ENCODE measurements at regions not wholly inside any gene's neighbourhood (a gene's known extent, or its start where the extent isn't known, plus 50 kb on each side); places are given as distances from the start of the nearest gene placed in this dataset.

DNA sequence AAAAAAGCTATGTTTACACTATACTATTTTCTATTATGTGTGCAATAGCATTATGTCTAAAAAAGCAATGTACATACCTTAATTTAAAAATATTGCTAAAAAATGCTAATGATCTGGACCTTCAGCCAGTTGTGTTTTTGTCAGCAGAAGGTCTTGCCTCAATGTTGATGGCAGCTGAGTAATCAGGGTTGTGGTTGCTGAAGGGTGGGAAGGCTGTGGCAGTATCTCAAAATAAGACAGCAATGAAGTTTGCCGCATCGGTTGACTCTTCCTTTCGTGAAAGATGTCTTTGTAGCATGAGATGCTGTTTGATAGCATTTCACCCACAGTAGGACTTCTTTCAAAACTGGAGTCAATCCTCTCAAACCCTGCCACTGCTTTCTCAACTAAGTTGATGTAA is 134.7 kb upstream of the CDYL start:
- Histone ChIP-seq H3K4me3 (no peak overlapping the region), H3K36me3 (replicated peaks in 1 of 2) (no peaks in the 10 kb centered on the region), H3K27me3 (no peaks in the 10 kb centered on the region), H3K27ac (no peak overlapping the region), H3K9me3 (replicated peaks in 1 of 3) (no peaks in the 10 kb centered on the region), H3K4me1 (replicated peaks in 1 of 2) (no peaks in the 10 kb centered on the region)
- no peak for TF ChIP-seq POLR2A (IDR thresholded peaks at IDR 0.05)
- TF ChIP-seq, protein P1, sequence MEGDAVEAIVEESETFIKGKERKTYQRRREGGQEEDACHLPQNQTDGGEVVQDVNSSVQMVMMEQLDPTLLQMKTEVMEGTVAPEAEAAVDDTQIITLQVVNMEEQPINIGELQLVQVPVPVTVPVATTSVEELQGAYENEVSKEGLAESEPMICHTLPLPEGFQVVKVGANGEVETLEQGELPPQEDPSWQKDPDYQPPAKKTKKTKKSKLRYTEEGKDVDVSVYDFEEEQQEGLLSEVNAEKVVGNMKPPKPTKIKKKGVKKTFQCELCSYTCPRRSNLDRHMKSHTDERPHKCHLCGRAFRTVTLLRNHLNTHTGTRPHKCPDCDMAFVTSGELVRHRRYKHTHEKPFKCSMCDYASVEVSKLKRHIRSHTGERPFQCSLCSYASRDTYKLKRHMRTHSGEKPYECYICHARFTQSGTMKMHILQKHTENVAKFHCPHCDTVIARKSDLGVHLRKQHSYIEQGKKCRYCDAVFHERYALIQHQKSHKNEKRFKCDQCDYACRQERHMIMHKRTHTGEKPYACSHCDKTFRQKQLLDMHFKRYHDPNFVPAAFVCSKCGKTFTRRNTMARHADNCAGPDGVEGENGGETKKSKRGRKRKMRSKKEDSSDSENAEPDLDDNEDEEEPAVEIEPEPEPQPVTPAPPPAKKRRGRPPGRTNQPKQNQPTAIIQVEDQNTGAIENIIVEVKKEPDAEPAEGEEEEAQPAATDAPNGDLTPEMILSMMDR (IDR thresholded peaks at IDR 0.05), result no peak
- 91 to 100% (median 93%) methylated on average over 3 of the region's 3 CpGs for WGBS, 4 donors
- intact Hi-C loops (cut with DNase I), result no loop called here
- no peak for DNase-seq

DNA sequence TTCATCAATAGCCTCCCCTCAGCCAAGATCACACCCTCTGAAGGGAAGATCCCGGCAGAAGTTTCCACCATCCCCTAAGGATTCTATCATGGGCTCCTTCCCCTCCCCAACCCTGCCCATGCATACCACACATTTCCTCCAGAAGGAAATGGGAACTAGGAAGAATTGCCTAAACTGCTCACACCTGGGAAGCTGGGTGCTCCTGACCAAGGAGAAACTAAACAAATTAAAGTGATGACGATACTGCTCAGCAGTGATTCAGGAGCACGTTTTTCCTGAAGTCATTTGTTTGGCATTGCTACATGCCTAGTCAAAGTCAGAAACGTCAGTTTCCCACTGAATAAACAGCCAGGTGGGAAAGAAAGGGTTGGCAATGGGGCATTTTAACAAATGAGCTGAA is 136.1 kb upstream of the CDYL start:
- Histone ChIP-seq H3K27me3 (no peaks in the 10 kb centered on the region), H3K36me3 (replicated peaks in 1 of 2) (no peaks in the 10 kb centered on the region), H3K4me3 (no peak overlapping the region), H3K9me3 (replicated peaks in 1 of 3) (no peaks in the 10 kb centered on the region), H3K4me1 (replicated peaks in 1 of 2) (no peaks in the 10 kb centered on the region), H3K27ac (no peak overlapping the region)
- DNase-seq, result no peak
- TF ChIP-seq, protein P1 (IDR thresholded peaks at IDR 0.05), result no peak
- no peak for TF ChIP-seq POLR2A (IDR thresholded peaks at IDR 0.05)
- WGBS, 4 donors, result 44 to 65% (median 48%) methylated on average over 4 of the region's 4 CpGs
- intact Hi-C loops (cut with DNase I), result no loop called here

DNA sequence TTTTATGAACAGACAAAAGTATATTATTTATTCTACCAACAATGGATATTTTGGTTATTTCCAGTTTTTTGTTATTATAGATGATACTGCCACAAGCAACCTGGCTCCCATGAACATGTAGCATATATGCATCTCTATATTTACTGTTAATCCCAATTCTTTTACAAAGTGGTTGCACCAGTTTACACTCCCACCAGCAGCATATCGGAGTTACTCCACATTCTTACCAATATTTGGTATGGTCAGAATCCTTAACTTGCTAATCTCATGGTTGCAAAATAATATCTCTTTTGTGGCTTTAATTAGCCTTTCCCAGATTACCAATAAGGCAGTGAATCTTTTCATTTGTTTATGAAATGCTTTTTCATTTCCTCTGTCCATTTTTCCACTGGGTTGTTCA is 137.6 kb upstream of the CDYL start:
- DNase-seq, result no peak
- Histone ChIP-seq H3K27me3 (no peaks in the 10 kb centered on the region), H3K36me3 (replicated peaks in 1 of 2) (no peaks in the 10 kb centered on the region), H3K4me1 (replicated peaks in 1 of 2) (no peaks in the 10 kb centered on the region), H3K4me3 (no peak overlapping the region), H3K27ac (no peak overlapping the region), H3K9me3 (replicated peaks in 1 of 3) (no peaks in the 10 kb centered on the region)
- intact Hi-C loops (cut with DNase I), result no loop called here
- 96 to 100% (median 100%) methylated on average over 1 of the region's 1 CpG for WGBS, 4 donors
- TF ChIP-seq POLR2A (IDR thresholded peaks at IDR 0.05), result no peak
- TF ChIP-seq, protein P1 (IDR thresholded peaks at IDR 0.05), result no peak

DNA sequence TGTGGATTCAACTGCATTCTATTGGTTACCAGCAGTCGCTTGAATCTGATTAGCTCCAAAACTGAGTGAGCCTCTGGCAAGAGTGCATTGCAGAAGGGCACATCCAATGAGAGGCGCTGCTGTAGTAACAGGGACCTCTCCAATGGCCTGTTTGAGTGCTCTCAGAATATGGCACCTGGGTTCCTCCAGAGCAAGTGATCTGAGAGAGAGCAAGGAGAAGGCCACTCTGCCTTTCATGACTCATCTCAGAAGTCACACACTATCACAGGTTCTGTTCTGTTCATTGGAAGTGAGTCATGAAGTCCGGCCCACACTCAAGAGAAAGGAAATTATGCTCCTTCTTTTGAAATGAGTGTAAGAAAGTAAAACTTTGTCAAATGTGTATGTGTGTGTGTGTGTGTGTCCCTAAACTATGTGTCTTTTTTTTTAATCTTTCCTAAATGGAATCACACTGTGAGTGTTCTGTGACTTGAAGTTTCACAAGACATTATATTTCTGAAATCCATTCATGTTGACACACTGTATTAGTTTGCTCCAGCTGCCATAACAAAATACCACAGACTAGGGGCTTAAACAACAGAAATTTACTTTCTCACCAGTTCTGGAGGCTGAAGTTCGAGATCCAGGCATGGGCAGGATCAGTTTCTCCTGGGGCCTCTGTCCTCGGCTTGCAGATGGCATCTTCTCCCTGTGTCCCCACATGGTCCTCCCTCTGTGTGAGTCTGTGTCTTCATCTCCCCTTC is 138.3 kb upstream of the CDYL start:
- DNase-seq, result peak in 5 of 7 donors; percentile 20 to 73 (median 35)
- H3K27me3 ChIP-seq, result no peaks in the 10 kb centered on the region
- WGBS, 4 donors, result 72 to 89% (median 87%) methylated on average over 3 to 5 of the region's 5 CpGs
- no peaks in the 10 kb centered on the region for H3K9me3 ChIP-seq (replicated peaks in 1 of 3)
- no peak overlapping the region for H3K27ac ChIP-seq
- no peak overlapping the region for H3K4me3 ChIP-seq
- intact Hi-C loops (cut with DNase I), result no loop called here
- no peak for TF ChIP-seq POLR2A (IDR thresholded peaks at IDR 0.05)
- TF ChIP-seq, protein P1 (IDR thresholded peaks at IDR 0.05), result no peak
- H3K36me3 ChIP-seq (replicated peaks in 1 of 2), result no peaks in the 10 kb centered on the region
- H3K4me1 ChIP-seq (replicated peaks in 1 of 2), result no peaks in the 10 kb centered on the region

Measured in adrenal gland (tissue), 9 donors.